ENCODE measurements at regions not wholly inside any gene's neighbourhood (a gene's known extent, or its start where the extent isn't known, plus 50 kb on each side); places are given as distances from the start of the nearest gene placed in this dataset.

- H3K4me3 ChIP-seq (ENCODE audit: low read depth, low read length), result no peak overlapping the region
- 0 out of 2 replicates have a peak, but pooled peaks cover 3% of the 10 kb centered on the region for H3K4me1 ChIP-seq (ENCODE audit: control insufficient read depth, insufficient read depth, low read length)
- no peaks in the 10 kb centered on the region for H3K27me3 ChIP-seq (ENCODE audit: control insufficient read depth, insufficient read depth, low read length)
- no peaks in the 10 kb centered on the region for H3K9me3 ChIP-seq (ENCODE audit: control insufficient read depth, insufficient read depth, low read length)
- H3K9ac ChIP-seq (ENCODE audit: low read depth, low read length), result no peak overlapping the region
- no peaks in the 10 kb centered on the region for H3K36me3 ChIP-seq (ENCODE audit: control insufficient read depth, insufficient read depth, low read length)
- peak overlapping the region; percentile 47 for H3K27ac ChIP-seq (ENCODE audit: low read depth, low read length)
Observed at GRCh38 chr17:68778726-68779125, 176.5 kb downstream of the ABCA8 start.

- no peak overlapping the region for H3K9ac ChIP-seq (ENCODE audit: low read depth, low read length)
- H3K36me3 ChIP-seq (ENCODE audit: control insufficient read depth, insufficient read depth, low read length), result no peaks in the 10 kb centered on the region
Observed at GRCh38 chr17:68777856-68778694, 176.9 kb upstream of the FAM20A start.

DNA sequence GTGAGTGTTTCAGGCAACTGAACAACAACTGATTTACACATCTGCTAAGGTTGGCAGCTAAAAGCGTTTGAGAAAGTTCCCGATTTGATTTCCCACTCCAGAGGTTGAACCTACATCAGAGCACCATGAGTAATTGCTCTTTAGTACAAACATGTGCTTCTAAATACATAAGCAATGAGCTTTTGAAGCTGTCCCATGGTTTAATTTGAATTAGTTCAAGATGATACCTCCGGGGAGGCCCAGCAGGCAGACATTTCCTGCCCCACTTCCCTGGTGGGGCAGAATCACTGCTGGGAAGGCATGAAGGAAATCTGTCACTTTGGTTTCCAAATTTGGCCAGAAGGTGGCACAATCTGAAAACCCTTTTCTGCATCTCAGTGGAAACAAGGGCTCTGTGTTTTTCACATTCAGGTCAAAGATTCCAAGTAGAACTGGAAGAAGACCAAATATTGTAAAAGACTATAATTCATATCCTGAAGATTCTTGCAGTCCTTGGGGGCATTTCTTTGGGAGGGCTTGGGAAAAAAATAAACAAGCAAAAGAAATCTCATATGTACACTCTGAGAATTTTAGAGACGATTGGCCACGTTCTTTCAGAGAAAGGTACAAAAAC is 176.2 kb upstream of the FAM20A start:
- Histone ChIP-seq H3K9ac (ENCODE audit: low read depth, low read length) (no peak overlapping the region), H3K27ac (ENCODE audit: low read depth, low read length) (peak overlapping the region; percentile 36), H3K9me3 (ENCODE audit: control insufficient read depth, insufficient read depth, low read length) (no peaks in the 10 kb centered on the region)

More at GRCh38 chr17:68777856-68778694, 176.9 kb upstream of the FAM20A start:
- peak overlapping the region; percentile 47 for H3K27ac ChIP-seq (ENCODE audit: low read depth, low read length)
- 0 out of 2 replicates have a peak, but pooled peaks cover 3% of the 10 kb centered on the region for H3K4me1 ChIP-seq (ENCODE audit: control insufficient read depth, insufficient read depth, low read length)
- H3K9me3 ChIP-seq (ENCODE audit: control insufficient read depth, insufficient read depth, low read length), result no peaks in the 10 kb centered on the region
- no peaks in the 10 kb centered on the region for H3K27me3 ChIP-seq (ENCODE audit: control insufficient read depth, insufficient read depth, low read length)
- no peak overlapping the region for H3K4me3 ChIP-seq (ENCODE audit: low read depth, low read length)

DNA sequence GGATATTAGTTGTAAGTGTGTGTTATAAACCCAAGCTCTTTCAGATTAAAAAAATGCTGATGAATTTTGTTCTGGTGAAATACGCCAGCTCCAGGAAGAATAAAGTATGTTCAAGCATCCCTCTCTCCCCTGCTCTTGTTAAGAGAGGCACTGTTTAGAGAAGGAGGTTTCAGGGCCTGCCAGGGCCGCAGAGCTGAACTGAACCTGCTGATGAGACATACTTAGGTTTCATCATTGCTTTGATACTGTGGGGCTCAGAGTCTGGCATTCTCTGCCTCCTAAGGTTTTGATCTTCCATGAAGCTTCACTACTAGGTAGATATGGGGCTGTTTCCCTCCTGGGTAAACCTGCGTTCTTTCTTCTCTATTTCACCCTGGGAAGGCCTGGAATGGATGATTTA is 175.3 kb upstream of the FAM20A start:
- H3K4me3 ChIP-seq (ENCODE audit: low read depth, low read length), result no peak overlapping the region
- no peaks in the 10 kb centered on the region for H3K36me3 ChIP-seq (ENCODE audit: control insufficient read depth, insufficient read depth, low read length)
- H3K27ac ChIP-seq (ENCODE audit: low read depth, low read length), result no peak overlapping the region
- no peaks in the 10 kb centered on the region for H3K27me3 ChIP-seq (ENCODE audit: control insufficient read depth, insufficient read depth, low read length)
- H3K4me1 ChIP-seq (ENCODE audit: control insufficient read depth, insufficient read depth, low read length), result 0 out of 2 replicates have a peak, but pooled peaks cover 3% of the 10 kb centered on the region
- H3K9me3 ChIP-seq (ENCODE audit: control insufficient read depth, insufficient read depth, low read length), result no peaks in the 10 kb centered on the region
- no peak overlapping the region for H3K9ac ChIP-seq (ENCODE audit: low read depth, low read length)

More for the DNA sequence above, 176.2 kb upstream of the FAM20A start:
- 0 out of 2 replicates have a peak, but pooled peaks cover 3% of the 10 kb centered on the region for H3K4me1 ChIP-seq (ENCODE audit: control insufficient read depth, insufficient read depth, low read length)
- no peaks in the 10 kb centered on the region for H3K36me3 ChIP-seq (ENCODE audit: control insufficient read depth, insufficient read depth, low read length)
- H3K27me3 ChIP-seq (ENCODE audit: control insufficient read depth, insufficient read depth, low read length), result no peaks in the 10 kb centered on the region
- no peak overlapping the region for H3K4me3 ChIP-seq (ENCODE audit: low read depth, low read length)

GRCh38 chr17:68775969-68776368 is 174.8 kb upstream of the FAM20A start:
- H3K4me1 ChIP-seq (ENCODE audit: control insufficient read depth, insufficient read depth, low read length), result 0 out of 2 replicates have a peak, but pooled peaks cover 3% of the 10 kb centered on the region
- no peak overlapping the region for H3K4me3 ChIP-seq (ENCODE audit: low read depth, low read length)
- H3K36me3 ChIP-seq (ENCODE audit: control insufficient read depth, insufficient read depth, low read length), result no peaks in the 10 kb centered on the region
- H3K9ac ChIP-seq (ENCODE audit: low read depth, low read length), result no peak overlapping the region
- H3K27me3 ChIP-seq (ENCODE audit: control insufficient read depth, insufficient read depth, low read length), result no peaks in the 10 kb centered on the region
- H3K9me3 ChIP-seq (ENCODE audit: control insufficient read depth, insufficient read depth, low read length), result no peaks in the 10 kb centered on the region
- H3K27ac ChIP-seq (ENCODE audit: low read depth, low read length), result no peak overlapping the region

GRCh38 chr17:68775318-68775717 is 174.2 kb upstream of the FAM20A start:
- Histone ChIP-seq H3K27me3 (ENCODE audit: control insufficient read depth, insufficient read depth, low read length) (no peaks in the 10 kb centered on the region), H3K9ac (ENCODE audit: low read depth, low read length) (no peak overlapping the region), H3K4me1 (ENCODE audit: control insufficient read depth, insufficient read depth, low read length) (0 out of 2 replicates have a peak, but pooled peaks cover 3% of the 10 kb centered on the region), H3K9me3 (ENCODE audit: control insufficient read depth, insufficient read depth, low read length) (no peaks in the 10 kb centered on the region), H3K27ac (ENCODE audit: low read depth, low read length) (no peak overlapping the region), H3K4me3 (ENCODE audit: low read depth, low read length) (no peak overlapping the region), H3K36me3 (ENCODE audit: control insufficient read depth, insufficient read depth, low read length) (no peaks in the 10 kb centered on the region)

- no peak overlapping the region for H3K4me3 ChIP-seq (ENCODE audit: low read depth, low read length)
- no peak overlapping the region for H3K9ac ChIP-seq (ENCODE audit: low read depth, low read length)
- H3K36me3 ChIP-seq (ENCODE audit: control insufficient read depth, insufficient read depth, low read length), result no peaks in the 10 kb centered on the region
- H3K27ac ChIP-seq (ENCODE audit: low read depth, low read length), result no peak overlapping the region
- no peaks in the 10 kb centered on the region for H3K27me3 ChIP-seq (ENCODE audit: control insufficient read depth, insufficient read depth, low read length)
- H3K9me3 ChIP-seq (ENCODE audit: control insufficient read depth, insufficient read depth, low read length), result no peaks in the 10 kb centered on the region
- no peaks in the 10 kb centered on the region for H3K4me1 ChIP-seq (ENCODE audit: control insufficient read depth, insufficient read depth, low read length)
Observed at GRCh38 chr17:68771867-68772515, 170.8 kb upstream of the FAM20A start.

DNA sequence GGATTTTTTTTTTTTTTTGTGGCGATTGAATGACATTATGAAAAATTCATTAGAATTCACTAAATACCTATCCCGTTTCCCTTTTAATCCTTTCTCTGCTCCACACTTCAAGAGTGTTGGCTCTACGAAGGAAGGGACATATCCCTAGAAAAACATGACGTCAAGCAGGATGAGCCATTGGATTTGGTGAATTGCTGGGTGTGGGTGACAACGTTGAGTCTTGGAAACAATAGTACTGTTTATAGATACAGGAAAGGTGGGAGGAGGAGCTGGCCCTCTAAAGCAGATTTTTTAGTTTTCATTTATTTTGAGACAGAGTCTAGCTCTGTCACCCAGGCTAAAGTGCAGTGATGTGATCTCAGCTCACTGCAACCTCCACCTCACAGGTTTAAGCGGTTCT is 167.6 kb upstream of the FAM20A start:
- Histone ChIP-seq H3K4me1 (ENCODE audit: control insufficient read depth, insufficient read depth, low read length) (no peaks in the 10 kb centered on the region), H3K4me3 (ENCODE audit: low read depth, low read length) (no peak overlapping the region), H3K9ac (ENCODE audit: low read depth, low read length) (no peak overlapping the region), H3K36me3 (ENCODE audit: control insufficient read depth, insufficient read depth, low read length) (no peaks in the 10 kb centered on the region), H3K9me3 (ENCODE audit: control insufficient read depth, insufficient read depth, low read length) (no peaks in the 10 kb centered on the region), H3K27ac (ENCODE audit: low read depth, low read length) (no peak overlapping the region), H3K27me3 (ENCODE audit: control insufficient read depth, insufficient read depth, low read length) (no peaks in the 10 kb centered on the region)

GRCh38 chr17:68766640-68767039 is 165.5 kb upstream of the FAM20A start:
- no peak overlapping the region for H3K4me3 ChIP-seq (ENCODE audit: low read depth, low read length)
- no peaks in the 10 kb centered on the region for H3K9me3 ChIP-seq (ENCODE audit: control insufficient read depth, insufficient read depth, low read length)
- no peaks in the 10 kb centered on the region for H3K4me1 ChIP-seq (ENCODE audit: control insufficient read depth, insufficient read depth, low read length)
- no peak overlapping the region for H3K27ac ChIP-seq (ENCODE audit: low read depth, low read length)
- no peak overlapping the region for H3K9ac ChIP-seq (ENCODE audit: low read depth, low read length)
- H3K27me3 ChIP-seq (ENCODE audit: control insufficient read depth, insufficient read depth, low read length), result no peaks in the 10 kb centered on the region
- no peaks in the 10 kb centered on the region for H3K36me3 ChIP-seq (ENCODE audit: control insufficient read depth, insufficient read depth, low read length)

GRCh38 chr17:68763562-68763961 is 162.4 kb upstream of the FAM20A start:
- H3K27ac ChIP-seq (ENCODE audit: low read depth, low read length), result no peak overlapping the region
- H3K4me1 ChIP-seq (ENCODE audit: control insufficient read depth, insufficient read depth, low read length), result peaks cover 12% of the 10 kb centered on the region
- H3K36me3 ChIP-seq (ENCODE audit: control insufficient read depth, insufficient read depth, low read length), result no peaks in the 10 kb centered on the region

DNA sequence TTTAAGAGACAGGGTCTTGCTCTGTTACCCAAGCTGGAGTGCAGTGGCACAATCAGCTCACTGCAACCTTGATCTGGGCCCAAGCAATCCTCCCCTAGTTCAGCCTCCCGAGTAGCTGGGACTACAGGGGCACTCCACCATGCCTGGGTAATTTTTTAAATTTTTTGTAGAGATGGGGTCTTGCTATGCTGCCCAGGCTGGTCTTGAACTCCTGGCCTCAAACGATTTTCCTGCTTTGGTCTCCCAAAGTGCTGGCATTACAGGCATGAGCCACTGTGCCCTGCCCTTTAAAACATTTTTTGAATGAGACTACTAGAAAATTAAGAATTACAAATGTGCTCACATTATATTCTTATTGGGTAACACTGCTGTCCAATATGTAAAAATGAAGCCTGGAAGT is 161.7 kb upstream of the FAM20A start:
- Histone ChIP-seq H3K4me1 (ENCODE audit: control insufficient read depth, insufficient read depth, low read length) (peaks cover 12% of the 10 kb centered on the region), H3K4me3 (ENCODE audit: low read depth, low read length) (no peak overlapping the region), H3K27ac (ENCODE audit: low read depth, low read length) (no peak overlapping the region), H3K27me3 (ENCODE audit: control insufficient read depth, insufficient read depth, low read length) (no peaks in the 10 kb centered on the region), H3K9me3 (ENCODE audit: control insufficient read depth, insufficient read depth, low read length) (no peaks in the 10 kb centered on the region), H3K36me3 (ENCODE audit: control insufficient read depth, insufficient read depth, low read length) (no peaks in the 10 kb centered on the region), H3K9ac (ENCODE audit: low read depth, low read length) (no peak overlapping the region)

More at GRCh38 chr17:68763562-68763961, 162.4 kb upstream of the FAM20A start:
- no peak overlapping the region for H3K4me3 ChIP-seq (ENCODE audit: low read depth, low read length)
- H3K9me3 ChIP-seq (ENCODE audit: control insufficient read depth, insufficient read depth, low read length), result no peaks in the 10 kb centered on the region
- H3K27me3 ChIP-seq (ENCODE audit: control insufficient read depth, insufficient read depth, low read length), result no peaks in the 10 kb centered on the region
- no peak overlapping the region for H3K9ac ChIP-seq (ENCODE audit: low read depth, low read length)
